H1 (cell line): ENCODE measurements at regions not wholly inside any gene's neighbourhood (a gene's known extent, or its start where the extent isn't known, plus 50 kb on each side); places are given as distances from the start of the nearest gene placed in this dataset.

Experiments used
- KDM5A ChIP-seq: fragments of 200-600 bp; IDR thresholded peaks from 2 replicates; pipeline ENCODE4 v1.7.1; 2012; ENCODE audit warnings: mild to moderate bottlenecking, low read length, inconsistent platforms, mixed read lengths
- POLR2AphosphoS5 ChIP-seq: IDR thresholded peaks from 2 replicates; pipeline ENCODE4 v1.6.1; 2011; ENCODE audit warnings: low read depth, low read length
- RNF2 ChIP-seq: fragments of 200-900, 300-1000 bp; sonication (generic); IDR thresholded peaks from 2 replicates; pipeline ENCODE4 v1.7.1; 2016; ENCODE audit warnings: borderline replicate concordance, low read depth, mild to moderate bottlenecking, antibody characterized with exemption, low read length; ENCODE audit not compliant: poor library complexity, severe bottlenecking; ENCODE audit errors: missing control alignments
- TBP ChIP-seq: IDR thresholded peaks from 2 replicates; pipeline ENCODE4 v1.6.1; 2011; ENCODE audit warnings: low read depth, low read length, improper control_type of control experiment
- TCF12 ChIP-seq: IDR thresholded peaks from 2 replicates; pipeline ENCODE4 v1.6.1; 2011; ENCODE audit warnings: low read depth, mild to moderate bottlenecking, low read length
- TF ChIP-seq, protein P1 (sequence below), 3 experiments: IDR thresholded peaks; 1 replicate in 2 of 3; 2 replicates in 1 of 3; pipeline versions ENCODE4 v1.5.1 to v1.6.1; 2011; ENCODE audit warnings: low read length in 3 of 3, mild to moderate bottlenecking in 3 of 3, inconsistent platforms in 2 of 3, low read depth in 1 of 3, moderate library complexity in 1 of 3; ENCODE audit not compliant: insufficient read depth in 1 of 3; ENCODE audit errors: control extremely low read depth in 1 of 3

DNA sequence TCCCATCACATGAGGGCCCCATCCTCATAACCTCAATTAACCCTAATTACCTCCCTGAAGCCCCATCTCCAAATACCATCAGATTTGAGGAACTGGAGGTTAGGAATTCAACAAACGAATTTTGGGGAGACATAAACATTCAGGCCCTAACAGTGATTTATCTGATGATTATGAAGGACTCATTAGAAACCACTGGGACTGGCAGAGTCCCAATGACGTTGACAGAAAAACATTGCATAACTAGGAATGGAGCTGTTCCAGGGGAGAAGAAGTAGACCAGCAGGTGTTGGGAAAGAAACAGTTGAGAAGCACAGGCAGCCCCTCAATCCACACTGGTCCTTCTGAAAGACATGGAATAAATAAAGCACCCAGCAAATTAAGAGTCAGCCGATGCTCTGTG is 282.0 kb downstream of the MAP2K4 start (continued):
- no peak for TF ChIP-seq TBP
- no peak for TF ChIP-seq KDM5A
- no peak for TF ChIP-seq TCF12
- no peak for TF ChIP-seq RNF2
- TF ChIP-seq, protein P1, sequence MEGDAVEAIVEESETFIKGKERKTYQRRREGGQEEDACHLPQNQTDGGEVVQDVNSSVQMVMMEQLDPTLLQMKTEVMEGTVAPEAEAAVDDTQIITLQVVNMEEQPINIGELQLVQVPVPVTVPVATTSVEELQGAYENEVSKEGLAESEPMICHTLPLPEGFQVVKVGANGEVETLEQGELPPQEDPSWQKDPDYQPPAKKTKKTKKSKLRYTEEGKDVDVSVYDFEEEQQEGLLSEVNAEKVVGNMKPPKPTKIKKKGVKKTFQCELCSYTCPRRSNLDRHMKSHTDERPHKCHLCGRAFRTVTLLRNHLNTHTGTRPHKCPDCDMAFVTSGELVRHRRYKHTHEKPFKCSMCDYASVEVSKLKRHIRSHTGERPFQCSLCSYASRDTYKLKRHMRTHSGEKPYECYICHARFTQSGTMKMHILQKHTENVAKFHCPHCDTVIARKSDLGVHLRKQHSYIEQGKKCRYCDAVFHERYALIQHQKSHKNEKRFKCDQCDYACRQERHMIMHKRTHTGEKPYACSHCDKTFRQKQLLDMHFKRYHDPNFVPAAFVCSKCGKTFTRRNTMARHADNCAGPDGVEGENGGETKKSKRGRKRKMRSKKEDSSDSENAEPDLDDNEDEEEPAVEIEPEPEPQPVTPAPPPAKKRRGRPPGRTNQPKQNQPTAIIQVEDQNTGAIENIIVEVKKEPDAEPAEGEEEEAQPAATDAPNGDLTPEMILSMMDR (IDR thresholded peaks at IDR 0.05; ENCODE audit: control extremely low read depth in 1 of 3, insufficient read depth in 1 of 3, low read depth in 1 of 3, low read length in 3 of 3) = no peak
- no peak for TF ChIP-seq POLR2AphosphoS5
